ENCODE measurements at regions not wholly inside any gene's neighbourhood (a gene's known extent, or its start where the extent isn't known, plus 50 kb on each side); places are given as distances from the start of the nearest gene placed in this dataset.
"Not testable (repeated sequence)": the region's sequence is repeated elsewhere in the genome, so short reads cannot be mapped to it uniquely, and the experiment has no call there.

GRCh38 chrX:13195340-13195739 lies 124.5 kb downstream of the ATXN3L start:
- DNase-seq: no peak
- in situ Hi-C loops (cut with HindIII; ENCODE audit: low pct_ligation_motif_present, low pct_unique_long_range_greater_than_20kb, low sequenced_read_pairs): no loop called here

GRCh38 chrX:13194291-13195103 lies 125.4 kb downstream of the ATXN3L start:
- in situ Hi-C loops (cut with HindIII; ENCODE audit: low pct_ligation_motif_present, low pct_unique_long_range_greater_than_20kb, low sequenced_read_pairs): no loop called here
- peak; percentile 4 for DNase-seq

- no peak for DNase-seq
- in situ Hi-C loops (cut with HindIII; ENCODE audit: low pct_ligation_motif_present, low pct_unique_long_range_greater_than_20kb, low sequenced_read_pairs): no loop called here
Measured at GRCh38 chrX:13190051-13190450, 129.8 kb downstream of the ATXN3L start.

GRCh38 chrX:13189380-13189779 lies 130.5 kb downstream of the ATXN3L start:
- DNase-seq: no peak
- in situ Hi-C loops (cut with HindIII; ENCODE audit: low pct_ligation_motif_present, low pct_unique_long_range_greater_than_20kb, low sequenced_read_pairs): no loop called here

- DNase-seq: no peak
- in situ Hi-C loops (cut with HindIII; ENCODE audit: low pct_ligation_motif_present, low pct_unique_long_range_greater_than_20kb, low sequenced_read_pairs): no loop called here
Measured at GRCh38 chrX:13188731-13189309, 131.0 kb downstream of the ATXN3L start.

- DNase-seq; in situ Hi-C loops (cut with HindIII; ENCODE audit: low pct_ligation_motif_present, low pct_unique_long_range_greater_than_20kb, low sequenced_read_pairs): not testable (repeated sequence)
Measured at GRCh38 chrX:13186643-13187042, 133.2 kb downstream of the ATXN3L start.

- no peak for DNase-seq
- in situ Hi-C loops (cut with HindIII; ENCODE audit: low pct_ligation_motif_present, low pct_unique_long_range_greater_than_20kb, low sequenced_read_pairs): no loop called here
Measured at GRCh38 chrX:13180807-13181206, 136.4 kb upstream of the FAM9C start.

- DNase-seq: no peak
- in situ Hi-C loops (cut with HindIII; ENCODE audit: low pct_ligation_motif_present, low pct_unique_long_range_greater_than_20kb, low sequenced_read_pairs): no loop called here
Measured at GRCh38 chrX:13179586-13179985, 135.2 kb upstream of the FAM9C start.

- in situ Hi-C loops (cut with HindIII; ENCODE audit: low pct_ligation_motif_present, low pct_unique_long_range_greater_than_20kb, low sequenced_read_pairs): no loop called here
- no peak for DNase-seq
Measured at GRCh38 chrX:13179100-13179499, 134.7 kb upstream of the FAM9C start.

- DNase-seq: no peak
- in situ Hi-C loops (cut with HindIII; ENCODE audit: low pct_ligation_motif_present, low pct_unique_long_range_greater_than_20kb, low sequenced_read_pairs): no loop called here
Measured at GRCh38 chrX:13177921-13178566, 133.6 kb upstream of the FAM9C start.

GRCh38 chrX:13175056-13175455 lies 130.6 kb upstream of the FAM9C start:
- no peak for DNase-seq
- in situ Hi-C loops (cut with HindIII; ENCODE audit: low pct_ligation_motif_present, low pct_unique_long_range_greater_than_20kb, low sequenced_read_pairs): no loop called here

GRCh38 chrX:13170966-13171558 lies 126.6 kb upstream of the FAM9C start:
- in situ Hi-C loops (cut with HindIII; ENCODE audit: low pct_ligation_motif_present, low pct_unique_long_range_greater_than_20kb, low sequenced_read_pairs): no loop called here
- DNase-seq: no peak

GRCh38 chrX:13169684-13170083 lies 125.3 kb upstream of the FAM9C start:
- no peak for DNase-seq
- in situ Hi-C loops (cut with HindIII; ENCODE audit: low pct_ligation_motif_present, low pct_unique_long_range_greater_than_20kb, low sequenced_read_pairs): no loop called here

GRCh38 chrX:13168269-13168668 lies 123.8 kb upstream of the FAM9C start:
- no peak for DNase-seq
- in situ Hi-C loops (cut with HindIII; ENCODE audit: low pct_ligation_motif_present, low pct_unique_long_range_greater_than_20kb, low sequenced_read_pairs): no loop called here

- no peak for DNase-seq
Measured at GRCh38 chrX:13167481-13168231, 123.2 kb upstream of the FAM9C start.

GRCh38 chrX:13165266-13166189 lies 121.1 kb upstream of the FAM9C start:
- peak; percentile 1 for DNase-seq

More at GRCh38 chrX:13167481-13168231, 123.2 kb upstream of the FAM9C start:
- in situ Hi-C loops (cut with HindIII; ENCODE audit: low pct_ligation_motif_present, low pct_unique_long_range_greater_than_20kb, low sequenced_read_pairs): no loop called here

GRCh38 chrX:13164611-13165010 lies 120.2 kb upstream of the FAM9C start:
- DNase-seq: peak; percentile 17
- in situ Hi-C loops (cut with HindIII; ENCODE audit: low pct_ligation_motif_present, low pct_unique_long_range_greater_than_20kb, low sequenced_read_pairs): no loop called here

More at GRCh38 chrX:13165266-13166189, 121.1 kb upstream of the FAM9C start:
- in situ Hi-C loops (cut with HindIII; ENCODE audit: low pct_ligation_motif_present, low pct_unique_long_range_greater_than_20kb, low sequenced_read_pairs): no loop called here

Data from ACHN (cell line).